Spleen (tissue), 7 donors: ENCODE measurements at regions not wholly inside any gene's neighbourhood (a gene's known extent, or its start where the extent isn't known, plus 50 kb on each side); places are given as distances from the start of the nearest gene placed in this dataset.

Source experiments
- POLR2A ChIP-seq, 3 donors: fragments of 450-650 bp; IDR thresholded peaks; one replicate each; pipeline ENCODE4 v1.5.1; 2017; ENCODE audit warnings: antibody characterized with exemption in 3 of 3, mild to moderate bottlenecking in 1 of 3
- POLR2AphosphoS5 ChIP-seq, 3 donors: sonication (generic); formaldehyde crosslinking; IDR thresholded peaks; one replicate each; pipeline ENCODE4 v1.5.1; 2017; ENCODE audit warnings: antibody characterized with exemption in 3 of 3
- TF ChIP-seq, protein P1 (sequence below), 11 experiments: fragments of 200-600 bp in 7 of 11; fragments of 450-650 bp in 4 of 11; sonication (generic) in 4 of 11; IDR thresholded peaks in 8 of 11; conservative IDR thresholded peaks in 3 of 11; 1 replicate in 7 of 11; 2 replicates in 4 of 11; pipeline versions ENCODE4 v1.4.0 to v1.8.0; 2016 to 2021; ENCODE audit warnings: antibody characterized with exemption in 11 of 11, inconsistent platforms in 4 of 11, mild to moderate bottlenecking in 1 of 11
- donor health status: DM: no; HTN: no; CAD: no; lungs with moderate emphysema.
- donor health status: DM: no; HTN: no; CAD: no.
- donor health status: DM: no; HTN: no; CAD: no.

DNA sequence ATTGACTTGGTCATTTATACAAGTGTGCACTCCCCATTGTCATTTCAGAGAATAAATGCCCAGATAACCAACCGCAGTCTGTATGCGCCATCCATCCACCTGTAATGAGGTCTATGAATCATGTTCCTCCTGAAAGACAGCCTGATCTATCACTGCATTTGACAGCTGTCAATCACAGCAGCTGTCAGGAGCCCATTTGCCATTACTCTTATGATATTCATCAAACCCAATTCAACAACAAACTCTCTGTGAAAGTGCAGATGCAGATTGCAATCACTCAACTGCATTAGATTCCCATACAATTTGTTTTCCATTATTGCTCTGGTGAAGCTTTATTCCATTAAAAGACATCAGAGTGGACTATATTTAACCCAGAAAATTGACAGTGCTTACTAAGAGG lies 586.9 kb upstream of the KIRREL3 start:
- TF ChIP-seq, protein P1, sequence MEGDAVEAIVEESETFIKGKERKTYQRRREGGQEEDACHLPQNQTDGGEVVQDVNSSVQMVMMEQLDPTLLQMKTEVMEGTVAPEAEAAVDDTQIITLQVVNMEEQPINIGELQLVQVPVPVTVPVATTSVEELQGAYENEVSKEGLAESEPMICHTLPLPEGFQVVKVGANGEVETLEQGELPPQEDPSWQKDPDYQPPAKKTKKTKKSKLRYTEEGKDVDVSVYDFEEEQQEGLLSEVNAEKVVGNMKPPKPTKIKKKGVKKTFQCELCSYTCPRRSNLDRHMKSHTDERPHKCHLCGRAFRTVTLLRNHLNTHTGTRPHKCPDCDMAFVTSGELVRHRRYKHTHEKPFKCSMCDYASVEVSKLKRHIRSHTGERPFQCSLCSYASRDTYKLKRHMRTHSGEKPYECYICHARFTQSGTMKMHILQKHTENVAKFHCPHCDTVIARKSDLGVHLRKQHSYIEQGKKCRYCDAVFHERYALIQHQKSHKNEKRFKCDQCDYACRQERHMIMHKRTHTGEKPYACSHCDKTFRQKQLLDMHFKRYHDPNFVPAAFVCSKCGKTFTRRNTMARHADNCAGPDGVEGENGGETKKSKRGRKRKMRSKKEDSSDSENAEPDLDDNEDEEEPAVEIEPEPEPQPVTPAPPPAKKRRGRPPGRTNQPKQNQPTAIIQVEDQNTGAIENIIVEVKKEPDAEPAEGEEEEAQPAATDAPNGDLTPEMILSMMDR (IDR thresholded peaks at IDR 0.05 in 8 of 11, conservative IDR thresholded peaks at IDR 0.05 in 3 of 11): no peak
- no peak for TF ChIP-seq POLR2AphosphoS5 (IDR thresholded peaks at IDR 0.05)
- no peak for TF ChIP-seq POLR2A (IDR thresholded peaks at IDR 0.05)
